Caco-2 (cell line): ENCODE measurements at regions not wholly inside any gene's neighbourhood (a gene's known extent, or its start where the extent isn't known, plus 50 kb on each side); places are given as distances from the start of the nearest gene placed in this dataset.
"Not testable (repeated sequence)": the region's sequence is repeated elsewhere in the genome, so short reads cannot be mapped to it uniquely, and the experiment has no call there.

Experiments
- BruUV-seq: library from RNA; stranded (reverse); fragments of 400-500 nt; replicated peaks from 2 replicates; lab custom pipeline; 2021; lab: Mats Ljungman, UMichigan
- CTCF ChIA-PET: fragments of 300-600 bp; sonication (Branson Sonifier 250); formaldehyde crosslinking; loops from one replicate; lab custom pipeline; 2022; ENCODE audit warnings: antibody characterized with exemption; lab: Charles Lee
- POLR2A ChIA-PET: fragments of 300-600 bp; sonication (Branson Sonifier 250); formaldehyde crosslinking; loops from one replicate; lab custom pipeline; 2022; ENCODE audit warnings: antibody characterized with exemption; lab: Charles Lee
- DNase-seq, 2 experiments: peaks; one replicate each; pipeline versions ENCODE4 v3.0.0 to v3.0.0-alpha.2; 2020 to 2022
- H3K27me3 ChIP-seq: replicated peaks from 2 replicates; pipeline ENCODE4 v1.6.0; 2011; ENCODE audit warnings: low read length; ENCODE audit not compliant: control insufficient read depth, insufficient read depth
- H3K36me3 ChIP-seq: 2 replicates; pipeline ENCODE4 v1.5.1; 2011; ENCODE audit warnings: low read length; ENCODE audit not compliant: control insufficient read depth, insufficient read depth
- H3K4me1 ChIP-seq: fragments of 250-450 bp; sonication (Bioruptor Pico); 2 replicates; pipeline ENCODE4 v1.5.1; 2020; ENCODE audit warnings: mild to moderate bottlenecking
- H3K4me3 ChIP-seq: 2 replicates; pipeline ENCODE4 v1.5.1; 2011; ENCODE audit warnings: low read depth, mild to moderate bottlenecking, control low read depth, low read length
- H3K9me3 ChIP-seq: fragments of 250-450 bp; sonication (Bioruptor Pico); 2 replicates; pipeline ENCODE4 v1.5.1; 2020; ENCODE audit warnings: mild to moderate bottlenecking, moderate library complexity
- H3K27ac Mint-ChIP-seq: one replicate; pipeline ENCODE4 v1.8.0; 2022; ENCODE audit warnings: mixed read lengths; ENCODE audit not compliant: unreplicated experiment
- H3K27me3 Mint-ChIP-seq: one replicate; pipeline ENCODE4 v1.8.0; 2022; ENCODE audit warnings: mixed read lengths; ENCODE audit not compliant: insufficient read depth, unreplicated experiment
- H3K36me3 Mint-ChIP-seq: one replicate; pipeline ENCODE4 v1.8.0; 2022; ENCODE audit warnings: mild to moderate bottlenecking, mixed read lengths; ENCODE audit not compliant: insufficient read depth, unreplicated experiment
- H3K4me1 Mint-ChIP-seq: one replicate; pipeline ENCODE4 v1.8.0; 2022; ENCODE audit warnings: low read depth, mixed read lengths; ENCODE audit not compliant: unreplicated experiment
- H3K4me3 Mint-ChIP-seq: one replicate; pipeline ENCODE4 v1.8.0; 2022; ENCODE audit warnings: mild to moderate bottlenecking, moderate library complexity, mixed read lengths; ENCODE audit not compliant: unreplicated experiment
- H3K9me3 Mint-ChIP-seq: one replicate; pipeline ENCODE4 v1.8.0; 2022; ENCODE audit warnings: mixed read lengths; ENCODE audit not compliant: unreplicated experiment
- CTCF ChIP-seq, 2 experiments: fragments of 200-600 bp in 1 of 2; IDR thresholded peaks; 1 replicate in 1 of 2; 2 replicates in 1 of 2; pipeline versions ENCODE4 v1.5.1 to v1.8.0; 2011 to 2022; ENCODE audit warnings: antibody characterized with exemption in 1 of 2, control low read depth in 1 of 2, inconsistent platforms in 1 of 2, low read depth in 1 of 2, low read length in 1 of 2, mild to moderate bottlenecking in 1 of 2, moderate library complexity in 1 of 2; ENCODE audit not compliant: insufficient read depth in 1 of 2, severe bottlenecking in 1 of 2, unreplicated experiment in 1 of 2
- intact Hi-C: fragments of 100-400 bp; cut with micrococcal nuclease; formaldehyde crosslinking; loops from one replicate; pipeline ENCODE4 v1.10.0; 2022; ENCODE audit not compliant: unreplicated experiment

DNA sequence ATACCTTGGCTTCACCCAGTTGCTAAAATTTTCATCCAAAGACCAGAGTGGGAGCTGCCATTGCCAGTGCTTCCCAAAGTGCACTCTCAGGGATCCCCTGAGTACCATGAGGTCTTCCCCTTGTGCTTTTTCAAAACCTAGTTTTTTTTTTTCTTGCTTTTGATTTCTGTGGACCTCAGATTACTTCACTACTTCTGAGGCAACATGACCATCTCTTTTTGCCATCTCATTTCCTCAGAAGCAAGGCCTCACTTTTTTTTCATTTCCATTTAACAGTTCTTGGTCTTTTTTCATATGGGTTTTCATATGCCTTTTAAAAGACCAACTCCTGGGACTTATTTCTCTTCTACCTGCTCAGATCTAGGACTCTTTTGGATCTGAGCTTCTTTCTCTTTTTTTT is 64.1 kb upstream of the MMS22L start:
- H3K36me3 ChIP-seq: no peaks in the 10 kb centered on the region
- intact Hi-C loops: no loop called here
- POLR2A ChIA-PET: no interaction called here
- H3K9me3 Mint-ChIP-seq: no peaks in the 10 kb centered on the region
- CTCF ChIA-PET: no interaction called here
- no peak for TF ChIP-seq CTCF (IDR thresholded peaks at IDR 0.05; ENCODE audit: insufficient read depth in 1 of 2, low read depth in 1 of 2, low read length in 1 of 2, severe bottlenecking in 1 of 2, unreplicated experiment in 1 of 2)
- no peaks in the 10 kb centered on the region for H3K36me3 Mint-ChIP-seq
- no peaks in the 10 kb centered on the region for H3K27me3 ChIP-seq
- DNase-seq: no peak
- H3K4me1 Mint-ChIP-seq: no peaks in the 10 kb centered on the region
- no peaks in the 10 kb centered on the region for H3K4me1 ChIP-seq
- H3K27me3 Mint-ChIP-seq: peaks cover 7% of the 10 kb centered on the region
- H3K27ac Mint-ChIP-seq: no peak overlapping the region
- no peak overlapping the region for H3K4me3 ChIP-seq
- no TSS peak for BruUV-seq
- H3K4me3 Mint-ChIP-seq: no peak overlapping the region
- no peaks in the 10 kb centered on the region for H3K9me3 ChIP-seq

GRCh38 chr6:97361286-97361685 is 78.3 kb upstream of the MMS22L start:
- DNase-seq: no peak
- Mint-ChIP-seq H3K4me1 (no peaks in the 10 kb centered on the region), H3K27ac (no peak overlapping the region), H3K27me3 (peaks cover 10% of the 10 kb centered on the region), H3K36me3 (no peaks in the 10 kb centered on the region), H3K4me3 (no peak overlapping the region), H3K9me3 (no peaks in the 10 kb centered on the region)
- no peak for TF ChIP-seq CTCF (IDR thresholded peaks at IDR 0.05; ENCODE audit: insufficient read depth in 1 of 2, low read depth in 1 of 2, low read length in 1 of 2, severe bottlenecking in 1 of 2, unreplicated experiment in 1 of 2)
- H3K9me3 ChIP-seq: no peaks in the 10 kb centered on the region
- no peaks in the 10 kb centered on the region for H3K27me3 ChIP-seq
- BruUV-seq: no TSS peak
- CTCF ChIA-PET: no interaction called here
- intact Hi-C loops: no loop called here
- no peak overlapping the region for H3K4me3 ChIP-seq
- H3K4me1 ChIP-seq: no peaks in the 10 kb centered on the region
- POLR2A ChIA-PET: no interaction called here
- no peaks in the 10 kb centered on the region for H3K36me3 ChIP-seq

DNA sequence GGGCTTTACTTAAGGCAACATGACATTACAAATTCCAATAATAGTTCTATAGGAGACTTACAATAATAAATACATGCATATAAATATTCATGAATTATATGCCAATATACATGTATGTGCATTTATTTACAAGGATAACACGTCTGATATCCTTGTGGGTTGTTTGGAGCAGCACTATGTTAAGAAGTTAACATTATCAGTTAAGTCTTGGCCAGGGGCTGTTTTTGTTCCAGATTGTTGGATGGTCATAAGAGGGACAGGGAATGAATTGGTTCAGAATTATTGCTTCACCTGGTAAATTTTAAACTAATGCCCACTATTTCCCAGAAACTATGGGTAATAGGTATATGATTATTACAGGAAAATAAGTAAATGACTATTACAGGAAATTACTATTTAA is 81.3 kb upstream of the MMS22L start:
- H3K4me3 ChIP-seq: no peak overlapping the region
- POLR2A ChIA-PET: no interaction called here
- no peaks in the 10 kb centered on the region for H3K36me3 Mint-ChIP-seq
- H3K4me3 Mint-ChIP-seq: no peak overlapping the region
- H3K4me1 ChIP-seq: no peaks in the 10 kb centered on the region
- no peaks in the 10 kb centered on the region for H3K9me3 ChIP-seq
- peaks cover 4% of the 10 kb centered on the region for H3K27me3 Mint-ChIP-seq
- no TSS peak for BruUV-seq
- H3K9me3 Mint-ChIP-seq: no peaks in the 10 kb centered on the region
- H3K36me3 ChIP-seq: no peaks in the 10 kb centered on the region
- no peaks in the 10 kb centered on the region for H3K27me3 ChIP-seq
- CTCF ChIA-PET: no interaction called here
- H3K4me1 Mint-ChIP-seq: no peaks in the 10 kb centered on the region
- H3K27ac Mint-ChIP-seq: no peak overlapping the region
- intact Hi-C loops: no loop called here
- TF ChIP-seq CTCF (IDR thresholded peaks at IDR 0.05; ENCODE audit: insufficient read depth in 1 of 2, low read depth in 1 of 2, low read length in 1 of 2, severe bottlenecking in 1 of 2, unreplicated experiment in 1 of 2): no peak
- DNase-seq: no peak

GRCh38 chr6:97382071-97382470 is 99.1 kb upstream of the MMS22L start:
- H3K4me1 ChIP-seq, H3K4me3 ChIP-seq, H3K4me1 Mint-ChIP-seq, POLR2A ChIA-PET, H3K36me3 Mint-ChIP-seq, H3K27me3 ChIP-seq, BruUV-seq, H3K36me3 ChIP-seq, DNase-seq, H3K4me3 Mint-ChIP-seq, H3K27me3 Mint-ChIP-seq, H3K9me3 Mint-ChIP-seq, CTCF ChIA-PET, H3K9me3 ChIP-seq, H3K27ac Mint-ChIP-seq, intact Hi-C loops: not testable (repeated sequence)
